ENCODE measurements at regions not wholly inside any gene's neighbourhood (a gene's known extent, or its start where the extent isn't known, plus 50 kb on each side); places are given as distances from the start of the nearest gene placed in this dataset.

GRCh38 chr3:187550446-187550845, 119.7 kb downstream of the SST start:
- no peaks in the 10 kb centered on the region for H3K9me3 ChIP-seq
- H3K27me3 ChIP-seq, result no peaks in the 10 kb centered on the region
- no peaks in the 10 kb centered on the region for H3K4me1 ChIP-seq
- 90 to 97% methylated on average over 1 of the region's 1 CpG for WGBS, 2 donors
- H3K4me3 ChIP-seq, result no peak overlapping the region
- H3K36me3 ChIP-seq (ENCODE audit: low read depth, missing control alignments), result no peaks in the 10 kb centered on the region
- H3K27ac ChIP-seq, result no peak overlapping the region
- intact Hi-C loops (cut with DNase I; ENCODE audit: low total_unique reads), result no loop called here
- no peak for TF ChIP-seq CTCF (IDR thresholded peaks at IDR 0.05)
- no peak for TF ChIP-seq POLR2A (IDR thresholded peaks at IDR 0.05)
- no peak for DNase-seq

GRCh38 chr3:187545366-187545765, 124.8 kb downstream of the SST start:
- DNase-seq, result no peak
- Histone ChIP-seq H3K4me3 (no peak overlapping the region), H3K27me3 (no peaks in the 10 kb centered on the region), H3K27ac (no peak overlapping the region), H3K9me3 (no peaks in the 10 kb centered on the region), H3K4me1 (no peaks in the 10 kb centered on the region), H3K36me3 (ENCODE audit: low read depth, missing control alignments) (no peaks in the 10 kb centered on the region)
- WGBS, 2 donors, result 95 to 97% methylated on average over 5 of the region's 5 CpGs
- intact Hi-C loops (cut with DNase I; ENCODE audit: low total_unique reads), result no loop called here
- TF ChIP-seq CTCF (IDR thresholded peaks at IDR 0.05), result no peak
- no peak for TF ChIP-seq POLR2A (IDR thresholded peaks at IDR 0.05)

- Histone ChIP-seq H3K4me1 (no peaks in the 10 kb centered on the region), H3K36me3 (ENCODE audit: low read depth, missing control alignments) (no peaks in the 10 kb centered on the region), H3K27me3 (no peaks in the 10 kb centered on the region), H3K9me3 (no peaks in the 10 kb centered on the region), H3K4me3 (no peak overlapping the region), H3K27ac (no peak overlapping the region)
- WGBS, 2 donors, result 88 to 96% methylated on average over 5 of the region's 5 CpGs
- intact Hi-C loops (cut with DNase I; ENCODE audit: low total_unique reads), result no loop called here
- no peak for DNase-seq
- TF ChIP-seq POLR2A (IDR thresholded peaks at IDR 0.05) (no peak), CTCF (IDR thresholded peaks at IDR 0.05) (no peak)
Measured at GRCh38 chr3:187544326-187544725, 125.9 kb downstream of the SST start.

- Histone ChIP-seq H3K27me3 (no peaks in the 10 kb centered on the region), H3K9me3 (no peaks in the 10 kb centered on the region), H3K36me3 (ENCODE audit: low read depth, missing control alignments) (no peaks in the 10 kb centered on the region), H3K27ac (no peak overlapping the region), H3K4me3 (no peak overlapping the region), H3K4me1 (no peaks in the 10 kb centered on the region)
- intact Hi-C loops (cut with DNase I; ENCODE audit: low total_unique reads), result no loop called here
- DNase-seq, result no peak
- no peak for TF ChIP-seq POLR2A (IDR thresholded peaks at IDR 0.05)
- WGBS, 2 donors, result 83 to 91% methylated on average over 5 to 6 of the region's 6 CpGs
Measured at GRCh38 chr3:187540847-187541246, 129.3 kb downstream of the SST start.

GRCh38 chr3:187536185-187536584, 134.0 kb downstream of the SST start:
- H3K9me3 ChIP-seq, result no peaks in the 10 kb centered on the region
- intact Hi-C loops (cut with DNase I; ENCODE audit: low total_unique reads), result no loop called here
- TF ChIP-seq POLR2A (IDR thresholded peaks at IDR 0.05) (no peak), CTCF (IDR thresholded peaks at IDR 0.05) (no peak)
- no peaks in the 10 kb centered on the region for H3K4me1 ChIP-seq
- no peak overlapping the region for H3K4me3 ChIP-seq
- H3K27me3 ChIP-seq, result no peaks in the 10 kb centered on the region
- H3K36me3 ChIP-seq (ENCODE audit: low read depth, missing control alignments), result no peaks in the 10 kb centered on the region
- 51 to 80% methylated on average over 6 of the region's 6 CpGs for WGBS, 2 donors
- no peak overlapping the region for H3K27ac ChIP-seq
- DNase-seq, result no peak

All from testis (tissue), 2 donors.